ENCODE measurements at regions not wholly inside any gene's neighbourhood (a gene's known extent, or its start where the extent isn't known, plus 50 kb on each side); places are given as distances from the start of the nearest gene placed in this dataset.

DNA sequence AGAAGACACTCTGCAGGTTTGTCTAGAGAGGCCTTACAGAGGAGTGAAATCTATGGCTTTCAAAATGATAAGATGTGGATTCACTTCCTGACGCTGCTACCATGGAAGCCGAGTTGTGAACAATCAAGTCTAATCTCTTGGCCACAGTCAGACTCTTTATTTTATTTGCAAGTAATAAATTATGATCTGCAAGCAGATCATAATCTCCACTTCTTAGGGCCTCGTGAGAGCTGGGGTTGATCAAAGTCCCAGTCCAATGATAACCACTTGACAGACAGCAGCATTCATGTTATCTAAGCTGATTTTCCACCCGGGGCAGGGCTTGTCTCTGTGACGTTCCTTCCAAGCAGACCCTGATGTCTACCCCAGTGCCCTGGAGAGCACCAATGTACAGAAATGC is 776.4 kb upstream of the AUTS2 start:
- Mint-ChIP-seq H3K4me3 (ENCODE audit: unreplicated experiment) (no peak overlapping the region), H3K27ac (ENCODE audit: unreplicated experiment) (no peak overlapping the region), H3K27me3 (ENCODE audit: low read depth, unreplicated experiment) (no peaks in the 10 kb centered on the region), H3K36me3 (ENCODE audit: low read depth, unreplicated experiment) (no peaks in the 10 kb centered on the region), H3K9me3 (ENCODE audit: unreplicated experiment) (peaks cover 20% of the 10 kb centered on the region), H3K4me1 (ENCODE audit: low read depth, unreplicated experiment) (no peaks in the 10 kb centered on the region)
- no peak overlapping the region for H3K9ac ChIP-seq (ENCODE audit: low read length)
- peaks cover 6% of the 10 kb centered on the region for H3K9me3 ChIP-seq (ENCODE audit: insufficient read depth, low read depth, low read length)
- H3K27ac ChIP-seq (ENCODE audit: low read depth, low read length), result no peak overlapping the region
- H3K79me2 ChIP-seq (ENCODE audit: insufficient read depth, low read length), result no peaks in the 10 kb centered on the region
- H3K36me3 ChIP-seq (ENCODE audit: insufficient read depth, low read length), result no peaks in the 10 kb centered on the region
- no peak overlapping the region for H3K4me3 ChIP-seq (ENCODE audit: insufficient read depth, low read depth, low read length)
- no peaks in the 10 kb centered on the region for H3K4me1 ChIP-seq (ENCODE audit: insufficient read depth, low read length)
- H3K4me2 ChIP-seq (ENCODE audit: low read length), result no peak overlapping the region
- no peaks in the 10 kb centered on the region for H3K27me3 ChIP-seq (ENCODE audit: insufficient read depth, low read length)
- no peak overlapping the region for H2AFZ ChIP-seq (ENCODE audit: low read depth, low read length)
- H4K20me1 ChIP-seq (ENCODE audit: insufficient read depth, low read length), result no peaks in the 10 kb centered on the region
- DNase-seq (ENCODE audit: low read depth), result no peak
- no peak for FAIRE-seq
- no peak for TF ChIP-seq EZH2 (IDR thresholded peaks at IDR 0.05; ENCODE audit: insufficient read depth, low read length)
- TF ChIP-seq, protein P1, sequence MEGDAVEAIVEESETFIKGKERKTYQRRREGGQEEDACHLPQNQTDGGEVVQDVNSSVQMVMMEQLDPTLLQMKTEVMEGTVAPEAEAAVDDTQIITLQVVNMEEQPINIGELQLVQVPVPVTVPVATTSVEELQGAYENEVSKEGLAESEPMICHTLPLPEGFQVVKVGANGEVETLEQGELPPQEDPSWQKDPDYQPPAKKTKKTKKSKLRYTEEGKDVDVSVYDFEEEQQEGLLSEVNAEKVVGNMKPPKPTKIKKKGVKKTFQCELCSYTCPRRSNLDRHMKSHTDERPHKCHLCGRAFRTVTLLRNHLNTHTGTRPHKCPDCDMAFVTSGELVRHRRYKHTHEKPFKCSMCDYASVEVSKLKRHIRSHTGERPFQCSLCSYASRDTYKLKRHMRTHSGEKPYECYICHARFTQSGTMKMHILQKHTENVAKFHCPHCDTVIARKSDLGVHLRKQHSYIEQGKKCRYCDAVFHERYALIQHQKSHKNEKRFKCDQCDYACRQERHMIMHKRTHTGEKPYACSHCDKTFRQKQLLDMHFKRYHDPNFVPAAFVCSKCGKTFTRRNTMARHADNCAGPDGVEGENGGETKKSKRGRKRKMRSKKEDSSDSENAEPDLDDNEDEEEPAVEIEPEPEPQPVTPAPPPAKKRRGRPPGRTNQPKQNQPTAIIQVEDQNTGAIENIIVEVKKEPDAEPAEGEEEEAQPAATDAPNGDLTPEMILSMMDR (IDR thresholded peaks at IDR 0.05; ENCODE audit: insufficient read depth, low read depth, low read length), result no peak

DNA sequence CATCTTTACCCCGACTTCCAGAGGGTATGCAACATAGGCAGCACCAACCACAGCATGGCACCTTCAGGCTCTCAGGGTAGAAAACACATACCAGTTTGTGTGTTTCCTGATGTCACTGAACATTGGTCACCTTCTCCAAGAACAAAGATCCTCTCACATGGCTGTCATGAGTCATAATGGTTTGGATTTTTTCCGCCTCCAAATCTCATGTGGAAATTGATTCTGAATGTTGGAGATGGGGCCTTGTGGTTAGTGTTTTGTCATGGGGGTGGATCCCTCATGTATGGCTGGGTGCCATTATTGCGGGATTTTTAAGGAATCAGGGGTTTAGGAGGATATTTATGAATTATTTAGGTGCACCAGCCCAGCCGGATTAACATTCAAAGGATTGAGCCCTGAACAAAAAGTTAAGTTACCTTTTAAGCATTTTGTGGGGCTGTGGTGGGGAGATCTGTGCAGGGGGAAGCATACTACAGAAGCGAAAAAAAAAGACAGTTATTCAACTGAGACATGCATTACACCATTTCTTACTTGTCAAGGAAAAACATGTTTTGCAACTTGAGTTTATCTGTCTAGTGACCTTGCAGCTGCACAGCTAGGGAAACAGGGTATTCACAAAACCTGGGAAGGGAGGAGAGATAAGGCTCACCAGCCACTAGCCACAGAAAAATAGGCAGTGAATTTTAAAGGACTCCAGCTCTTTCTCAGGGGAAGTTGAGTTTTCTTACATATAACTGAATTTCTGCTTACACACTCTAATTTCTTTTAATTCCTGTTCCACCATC is 774.1 kb upstream of the AUTS2 start:
- FAIRE-seq, result no peak
- no peak overlapping the region for H3K27ac Mint-ChIP-seq (ENCODE audit: unreplicated experiment)
- Histone ChIP-seq H3K4me2 (ENCODE audit: low read length) (no peak overlapping the region), H3K79me2 (ENCODE audit: insufficient read depth, low read length) (no peaks in the 10 kb centered on the region), H2AFZ (ENCODE audit: low read depth, low read length) (no peak overlapping the region), H3K27ac (ENCODE audit: low read depth, low read length) (no peak overlapping the region), H4K20me1 (ENCODE audit: insufficient read depth, low read length) (no peaks in the 10 kb centered on the region), H3K27me3 (ENCODE audit: insufficient read depth, low read length) (no peaks in the 10 kb centered on the region), H3K4me1 (ENCODE audit: insufficient read depth, low read length) (no peaks in the 10 kb centered on the region), H3K36me3 (ENCODE audit: insufficient read depth, low read length) (no peaks in the 10 kb centered on the region), H3K9ac (ENCODE audit: low read length) (no peak overlapping the region), H3K4me3 (ENCODE audit: insufficient read depth, low read depth, low read length) (no peak overlapping the region), H3K9me3 (ENCODE audit: insufficient read depth, low read depth, low read length) (peaks cover 6% of the 10 kb centered on the region)
- no peak overlapping the region for H3K4me3 Mint-ChIP-seq (ENCODE audit: unreplicated experiment)
- H3K27me3 Mint-ChIP-seq (ENCODE audit: low read depth, unreplicated experiment), result no peaks in the 10 kb centered on the region
- TF ChIP-seq EZH2 (IDR thresholded peaks at IDR 0.05; ENCODE audit: insufficient read depth, low read length), result no peak
- TF ChIP-seq, protein P1 (IDR thresholded peaks at IDR 0.05; ENCODE audit: insufficient read depth, low read depth, low read length), result no peak
- H3K36me3 Mint-ChIP-seq (ENCODE audit: low read depth, unreplicated experiment), result no peaks in the 10 kb centered on the region
- peaks cover 13% of the 10 kb centered on the region for H3K9me3 Mint-ChIP-seq (ENCODE audit: unreplicated experiment)
- H3K4me1 Mint-ChIP-seq (ENCODE audit: low read depth, unreplicated experiment), result no peaks in the 10 kb centered on the region
- peak; percentile 25 for DNase-seq (ENCODE audit: low read depth)

DNA sequence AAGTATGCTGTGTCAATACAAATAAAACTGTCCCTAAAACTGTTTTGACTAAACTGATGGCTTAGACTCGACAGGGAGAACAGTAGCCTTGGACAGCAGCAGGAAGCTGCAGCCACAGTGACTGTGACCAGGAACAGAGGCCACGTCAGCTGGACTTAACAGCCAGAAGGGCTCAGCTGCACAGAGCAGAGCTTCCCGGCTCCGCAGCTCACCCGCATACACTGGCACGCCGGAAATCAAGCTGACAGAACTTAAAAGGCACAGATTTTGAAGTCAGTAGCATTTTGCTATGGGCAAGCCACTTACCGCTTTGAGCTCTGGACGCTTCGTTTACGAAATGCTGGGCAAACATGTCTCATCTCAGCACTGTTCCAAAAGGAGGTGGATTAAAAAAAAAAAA is 769.7 kb upstream of the AUTS2 start:
- Mint-ChIP-seq H3K36me3 (ENCODE audit: low read depth, unreplicated experiment) (no peaks in the 10 kb centered on the region), H3K4me1 (ENCODE audit: low read depth, unreplicated experiment) (no peaks in the 10 kb centered on the region), H3K4me3 (ENCODE audit: unreplicated experiment) (no peak overlapping the region), H3K27me3 (ENCODE audit: low read depth, unreplicated experiment) (no peaks in the 10 kb centered on the region), H3K9me3 (ENCODE audit: unreplicated experiment) (peaks cover 18% of the 10 kb centered on the region), H3K27ac (ENCODE audit: unreplicated experiment) (no peak overlapping the region)
- Histone ChIP-seq H3K9me3 (ENCODE audit: insufficient read depth, low read depth, low read length) (peaks cover 4% of the 10 kb centered on the region), H2AFZ (ENCODE audit: low read depth, low read length) (no peak overlapping the region), H4K20me1 (ENCODE audit: insufficient read depth, low read length) (no peaks in the 10 kb centered on the region), H3K27me3 (ENCODE audit: insufficient read depth, low read length) (no peaks in the 10 kb centered on the region), H3K79me2 (ENCODE audit: insufficient read depth, low read length) (no peaks in the 10 kb centered on the region), H3K9ac (ENCODE audit: low read length) (no peak overlapping the region), H3K27ac (ENCODE audit: low read depth, low read length) (no peak overlapping the region), H3K36me3 (ENCODE audit: insufficient read depth, low read length) (no peaks in the 10 kb centered on the region), H3K4me2 (ENCODE audit: low read length) (no peak overlapping the region), H3K4me1 (ENCODE audit: insufficient read depth, low read length) (no peaks in the 10 kb centered on the region), H3K4me3 (ENCODE audit: insufficient read depth, low read depth, low read length) (no peak overlapping the region)
- TF ChIP-seq EZH2 (IDR thresholded peaks at IDR 0.05; ENCODE audit: insufficient read depth, low read length), result no peak
- DNase-seq (ENCODE audit: low read depth), result no peak
- no peak for FAIRE-seq

All from astrocyte (in vitro differentiated cells and primary cell).